ENCODE measurements at regions not wholly inside any gene's neighbourhood (a gene's known extent, or its start where the extent isn't known, plus 50 kb on each side); places are given as distances from the start of the nearest gene placed in this dataset.
"Not testable (repeated sequence)": the region's sequence is repeated elsewhere in the genome, so short reads cannot be mapped to it uniquely, and the experiment has no call there.

DNA sequence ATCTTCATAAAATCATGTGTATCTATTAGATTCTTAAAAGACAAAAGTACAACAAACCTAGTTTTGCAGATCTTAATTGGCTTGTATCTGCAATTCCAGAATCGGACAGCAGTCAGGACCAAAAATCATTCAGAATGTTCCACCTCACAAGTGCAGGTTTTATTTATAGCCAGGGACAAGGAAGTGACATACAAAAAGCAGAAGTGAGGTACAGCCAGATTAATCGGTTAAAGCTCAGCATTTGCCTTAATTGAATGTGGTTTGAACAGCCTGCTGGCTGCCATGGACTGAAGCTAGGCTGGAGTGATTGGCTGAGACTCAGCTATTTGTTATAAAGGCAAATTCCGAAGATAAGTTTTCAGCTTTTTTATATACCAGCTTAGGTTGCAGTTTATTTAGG lies 932.6 kb downstream of the C4orf33 start:
- peaks cover 0 to 5% of the 10 kb centered on the region in 2 donors for H3K4me1 ChIP-seq (ENCODE audit: control insufficient read depth in 2 of 2, insufficient read depth in 1 of 2, low read depth in 1 of 2, low read length in 2 of 2)
- no peak overlapping the region for H2BK15ac ChIP-seq (ENCODE audit: low read length)
- no peak overlapping the region for H3K27ac ChIP-seq (replicated peaks; ENCODE audit: low read length)
- no peak overlapping the region for H4K8ac ChIP-seq (ENCODE audit: low read depth, low read length)
- H3K9me3 ChIP-seq (replicated peaks in 1 of 2; ENCODE audit: control insufficient read depth in 2 of 2, insufficient read depth in 1 of 2, low read depth in 1 of 2, low read length in 2 of 2): no peaks in the 10 kb centered on the region
- no peak overlapping the region for H2BK5ac ChIP-seq (ENCODE audit: low read length)
- H3K14ac ChIP-seq (ENCODE audit: low read length): no peak overlapping the region
- H3K79me1 ChIP-seq (ENCODE audit: low read depth, low read length): no peaks in the 10 kb centered on the region
- no peak overlapping the region for H2AK5ac ChIP-seq (ENCODE audit: low read depth, low read length)
- H3K36me3 ChIP-seq (replicated peaks in 1 of 2; ENCODE audit: control insufficient read depth in 2 of 2, insufficient read depth in 2 of 2, low read length in 2 of 2): no peaks in the 10 kb centered on the region
- H2BK12ac ChIP-seq (ENCODE audit: low read length): no peak overlapping the region
- no peak overlapping the region for H3K4ac ChIP-seq (ENCODE audit: low read length)
- no peak overlapping the region for H3K23ac ChIP-seq (ENCODE audit: low read depth, low read length, poor library complexity)
- DNase-seq (ENCODE audit: low spot score): no peak
- peak overlapping the region; percentile 2 for H2AFZ ChIP-seq (ENCODE audit: low read length)
- no peak overlapping the region for H2BK120ac ChIP-seq (ENCODE audit: low read depth, low read length)
- WGBS, 2 donors (ENCODE audit: extremely low coverage in 2 of 2, insufficient read length in 2 of 2, insufficient replicate concordance in 1 of 2): no CpG with 5 or more reads among the region's 3 CpGs
- H3K4me3 ChIP-seq (ENCODE audit: low read length in 2 of 2): no peak overlapping the region
- H3K4me2 ChIP-seq (ENCODE audit: insufficient read depth, low read length, poor library complexity, severe bottlenecking): no peak overlapping the region
- no peaks in the 10 kb centered on the region for H3K27me3 ChIP-seq (ENCODE audit: control insufficient read depth in 3 of 3, insufficient read depth in 3 of 3, low read depth in 1 of 3, low read length in 3 of 3)
- no peak overlapping the region for H3K18ac ChIP-seq (ENCODE audit: low read length)
- H3K9ac ChIP-seq (ENCODE audit: low read depth, low read length, poor library complexity): no peak overlapping the region
- no peak overlapping the region for H4K91ac ChIP-seq (ENCODE audit: low read depth, low read length, poor library complexity)

DNA sequence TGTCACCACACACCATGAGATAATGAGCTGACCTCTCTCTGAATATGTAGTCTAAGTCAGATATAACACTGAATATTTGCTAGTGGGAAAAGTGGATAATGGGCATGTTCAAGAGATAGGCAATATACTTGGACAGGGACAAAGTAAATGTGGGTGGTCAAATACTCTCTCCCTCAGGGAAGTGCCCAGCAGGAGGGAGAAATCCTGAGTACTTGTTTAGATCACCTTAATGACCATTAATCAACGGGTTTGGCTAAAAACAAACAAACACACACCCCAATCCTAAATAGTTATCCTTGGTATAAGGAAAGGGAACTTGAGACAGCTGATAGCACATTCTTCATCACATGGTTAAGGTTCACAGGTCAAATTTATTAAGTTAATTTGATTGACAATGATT lies 933.5 kb downstream of the C4orf33 start:
- Histone ChIP-seq H4K91ac (ENCODE audit: low read depth, low read length, poor library complexity) (no peak overlapping the region), H3K4me2 (ENCODE audit: insufficient read depth, low read length, poor library complexity, severe bottlenecking) (no peak overlapping the region), H4K8ac (ENCODE audit: low read depth, low read length) (no peak overlapping the region), H3K4me1 (ENCODE audit: control insufficient read depth in 2 of 2, insufficient read depth in 1 of 2, low read depth in 1 of 2, low read length in 2 of 2) (peaks cover 0 to 5% of the 10 kb centered on the region in 2 donors), H2BK12ac (ENCODE audit: low read length) (no peak overlapping the region), H3K9me3 (replicated peaks in 1 of 2; ENCODE audit: control insufficient read depth in 2 of 2, insufficient read depth in 1 of 2, low read depth in 1 of 2, low read length in 2 of 2) (no peaks in the 10 kb centered on the region), H3K79me1 (ENCODE audit: low read depth, low read length) (no peaks in the 10 kb centered on the region), H3K27ac (replicated peaks; ENCODE audit: low read length) (no peak overlapping the region), H2AFZ (ENCODE audit: low read length) (no peak overlapping the region), H3K36me3 (replicated peaks in 1 of 2; ENCODE audit: control insufficient read depth in 2 of 2, insufficient read depth in 2 of 2, low read length in 2 of 2) (no peaks in the 10 kb centered on the region), H3K23ac (ENCODE audit: low read depth, low read length, poor library complexity) (no peak overlapping the region), H3K14ac (ENCODE audit: low read length) (no peak overlapping the region), H2BK120ac (ENCODE audit: low read depth, low read length) (no peak overlapping the region), H2AK5ac (ENCODE audit: low read depth, low read length) (no peak overlapping the region), H3K18ac (ENCODE audit: low read length) (no peak overlapping the region), H3K4ac (ENCODE audit: low read length) (no peak overlapping the region), H3K9ac (ENCODE audit: low read depth, low read length, poor library complexity) (no peak overlapping the region), H2BK15ac (ENCODE audit: low read length) (no peak overlapping the region), H2BK5ac (ENCODE audit: low read length) (no peak overlapping the region), H3K4me3 (ENCODE audit: low read length in 2 of 2) (no peak overlapping the region), H3K27me3 (ENCODE audit: control insufficient read depth in 3 of 3, insufficient read depth in 3 of 3, low read depth in 1 of 3, low read length in 3 of 3) (no peaks in the 10 kb centered on the region)
- DNase-seq (ENCODE audit: low spot score): no peak
- no CpG with 5 or more reads among the region's 1 CpG for WGBS, 2 donors (ENCODE audit: extremely low coverage in 2 of 2, insufficient read length in 2 of 2, insufficient replicate concordance in 1 of 2)

DNA sequence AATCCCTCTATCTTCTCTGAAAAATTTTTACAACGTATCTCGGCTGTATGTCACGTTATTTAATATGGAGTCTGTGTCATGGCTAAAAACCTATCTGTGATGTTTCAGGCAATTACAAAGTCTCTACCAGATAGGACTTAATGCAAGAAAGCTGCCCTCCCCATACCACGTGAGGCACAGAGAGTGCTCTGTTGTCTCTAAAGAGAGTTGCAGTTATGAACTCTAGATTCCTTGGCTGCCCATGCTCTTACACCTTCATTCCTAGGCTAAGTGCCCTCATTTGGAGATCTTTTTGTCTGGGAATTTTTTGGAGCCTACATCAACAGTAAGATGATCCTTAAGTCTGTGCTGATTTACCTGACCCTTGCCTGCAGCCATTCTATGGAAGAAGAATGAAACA lies 935.9 kb downstream of the C4orf33 start:
- no peak overlapping the region for H2BK12ac ChIP-seq (ENCODE audit: low read length)
- H2AK5ac ChIP-seq (ENCODE audit: low read depth, low read length): no peak overlapping the region
- H3K27ac ChIP-seq (replicated peaks; ENCODE audit: low read length): no peak overlapping the region
- no peak overlapping the region for H3K23ac ChIP-seq (ENCODE audit: low read depth, low read length, poor library complexity)
- no peak overlapping the region for H3K14ac ChIP-seq (ENCODE audit: low read length)
- H2BK120ac ChIP-seq (ENCODE audit: low read depth, low read length): no peak overlapping the region
- no peak overlapping the region for H4K8ac ChIP-seq (ENCODE audit: low read depth, low read length)
- H3K27me3 ChIP-seq (ENCODE audit: control insufficient read depth in 3 of 3, insufficient read depth in 3 of 3, low read depth in 1 of 3, low read length in 3 of 3): no peaks in the 10 kb centered on the region
- H3K9me3 ChIP-seq (replicated peaks in 1 of 2; ENCODE audit: control insufficient read depth in 2 of 2, insufficient read depth in 1 of 2, low read depth in 1 of 2, low read length in 2 of 2): no peaks in the 10 kb centered on the region
- no peak overlapping the region for H2BK5ac ChIP-seq (ENCODE audit: low read length)
- H3K4ac ChIP-seq (ENCODE audit: low read length): no peak overlapping the region
- no peak overlapping the region for H2BK15ac ChIP-seq (ENCODE audit: low read length)
- no peak overlapping the region for H3K4me2 ChIP-seq (ENCODE audit: insufficient read depth, low read length, poor library complexity, severe bottlenecking)
- H3K4me3 ChIP-seq (ENCODE audit: low read length in 2 of 2): no peak overlapping the region
- no peak overlapping the region for H2AFZ ChIP-seq (ENCODE audit: low read length)
- no peak overlapping the region for H3K9ac ChIP-seq (ENCODE audit: low read depth, low read length, poor library complexity)
- H3K79me1 ChIP-seq (ENCODE audit: low read depth, low read length): no peaks in the 10 kb centered on the region
- no peak overlapping the region for H4K91ac ChIP-seq (ENCODE audit: low read depth, low read length, poor library complexity)
- WGBS, 2 donors (ENCODE audit: extremely low coverage in 2 of 2, insufficient read length in 2 of 2, insufficient replicate concordance in 1 of 2): no CpG with 5 or more reads among the region's 4 CpGs
- no peak for DNase-seq (ENCODE audit: low spot score)
- no peak overlapping the region for H3K18ac ChIP-seq (ENCODE audit: low read length)
- no peaks in the 10 kb centered on the region for H3K4me1 ChIP-seq (ENCODE audit: control insufficient read depth in 2 of 2, insufficient read depth in 1 of 2, low read depth in 1 of 2, low read length in 2 of 2)
- no peaks in the 10 kb centered on the region for H3K36me3 ChIP-seq (replicated peaks in 1 of 2; ENCODE audit: control insufficient read depth in 2 of 2, insufficient read depth in 2 of 2, low read length in 2 of 2)

DNA sequence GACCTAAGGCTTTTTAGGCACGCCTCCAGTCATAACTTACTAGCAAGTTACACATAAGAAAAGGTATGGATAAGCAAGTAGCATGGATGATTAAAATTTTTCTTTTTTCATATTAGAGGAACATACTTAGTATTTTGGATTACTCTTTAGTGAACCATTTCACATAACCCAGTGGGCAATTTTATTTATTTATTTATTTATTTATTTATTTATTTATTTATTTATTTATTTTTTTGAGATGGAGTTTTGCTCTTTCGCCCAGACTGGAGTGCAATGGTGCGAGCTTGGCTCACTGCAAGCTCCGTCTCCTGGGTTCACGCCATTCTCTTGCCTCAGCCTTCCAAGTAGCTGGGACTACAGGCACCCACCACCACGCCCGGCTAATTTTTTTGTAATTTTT lies 937.7 kb downstream of the C4orf33 start:
- not testable (repeated sequence) for H3K4me1 ChIP-seq (ENCODE audit: control insufficient read depth in 2 of 2, insufficient read depth in 1 of 2, low read depth in 1 of 2, low read length in 2 of 2); H2BK15ac ChIP-seq (ENCODE audit: low read length); H3K9me3 ChIP-seq (replicated peaks in 1 of 2; ENCODE audit: control insufficient read depth in 2 of 2, insufficient read depth in 1 of 2, low read depth in 1 of 2, low read length in 2 of 2); H2BK5ac ChIP-seq (ENCODE audit: low read length); DNase-seq (ENCODE audit: low spot score); H4K91ac ChIP-seq (ENCODE audit: low read depth, low read length, poor library complexity); H2AK5ac ChIP-seq (ENCODE audit: low read depth, low read length); H4K8ac ChIP-seq (ENCODE audit: low read depth, low read length); H3K4ac ChIP-seq (ENCODE audit: low read length); H3K14ac ChIP-seq (ENCODE audit: low read length); H2AFZ ChIP-seq (ENCODE audit: low read length); H3K18ac ChIP-seq (ENCODE audit: low read length); H2BK12ac ChIP-seq (ENCODE audit: low read length); H3K9ac ChIP-seq (ENCODE audit: low read depth, low read length, poor library complexity); H3K4me2 ChIP-seq (ENCODE audit: insufficient read depth, low read length, poor library complexity, severe bottlenecking); H3K27me3 ChIP-seq (ENCODE audit: control insufficient read depth in 3 of 3, insufficient read depth in 3 of 3, low read depth in 1 of 3, low read length in 3 of 3); H3K79me1 ChIP-seq (ENCODE audit: low read depth, low read length); H3K23ac ChIP-seq (ENCODE audit: low read depth, low read length, poor library complexity); H3K27ac ChIP-seq (replicated peaks; ENCODE audit: low read length); H3K4me3 ChIP-seq (ENCODE audit: low read length in 2 of 2); H2BK120ac ChIP-seq (ENCODE audit: low read depth, low read length); H3K36me3 ChIP-seq (replicated peaks in 1 of 2; ENCODE audit: control insufficient read depth in 2 of 2, insufficient read depth in 2 of 2, low read length in 2 of 2)
- WGBS, 2 donors (ENCODE audit: extremely low coverage in 2 of 2, insufficient read length in 2 of 2, insufficient replicate concordance in 1 of 2): no CpG with 5 or more reads among the region's 7 CpGs

Data from neuronal stem cell (in vitro differentiated cells).